ENCODE measurements at regions not wholly inside any gene's neighbourhood (a gene's known extent, or its start where the extent isn't known, plus 50 kb on each side); places are given as distances from the start of the nearest gene placed in this dataset.

DNA sequence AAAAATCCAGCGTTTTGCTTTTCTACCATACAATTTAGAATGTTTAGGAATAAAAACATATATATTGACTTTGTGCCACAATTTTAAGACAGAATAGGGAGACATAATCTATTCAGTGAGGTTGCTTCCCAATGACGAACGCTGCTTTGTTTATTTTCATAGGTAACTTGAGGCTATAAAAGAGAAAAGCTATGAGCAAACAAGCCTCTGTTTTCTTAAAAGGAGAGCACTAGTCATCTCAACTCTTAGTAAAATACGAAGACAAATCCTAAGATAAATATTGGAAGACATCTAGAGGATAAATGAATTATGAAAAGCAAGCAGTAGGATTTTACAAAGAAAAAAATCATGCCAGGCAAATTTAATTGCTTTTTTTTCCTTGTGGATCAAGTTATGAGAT lies 363.6 kb downstream of the ANXA1 start:
- Histone ChIP-seq H3K9me3 (ENCODE audit: low read depth, low read length) (no peaks in the 10 kb centered on the region), H3K27ac (no peak overlapping the region), H3K4me3 (no peak overlapping the region), H3K36me3 (ENCODE audit: insufficient read depth, low read length) (no peaks in the 10 kb centered on the region), H3K9ac (ENCODE audit: insufficient read length) (no peak overlapping the region)
- no peak for DNase-seq (ENCODE audit: low read depth, low spot score)
- TF ChIP-seq FOXP2 (optimal IDR thresholded peaks at IDR 0.05; ENCODE audit: control extremely low read depth, extremely low read length, insufficient read depth), result no peak
- TF ChIP-seq EZH2 (IDR thresholded peaks at IDR 0.05), result no peak
- TF ChIP-seq POLR2AphosphoS5 (IDR thresholded peaks at IDR 0.05; ENCODE audit: borderline replicate concordance, low read depth, low read length), result no peak

DNA sequence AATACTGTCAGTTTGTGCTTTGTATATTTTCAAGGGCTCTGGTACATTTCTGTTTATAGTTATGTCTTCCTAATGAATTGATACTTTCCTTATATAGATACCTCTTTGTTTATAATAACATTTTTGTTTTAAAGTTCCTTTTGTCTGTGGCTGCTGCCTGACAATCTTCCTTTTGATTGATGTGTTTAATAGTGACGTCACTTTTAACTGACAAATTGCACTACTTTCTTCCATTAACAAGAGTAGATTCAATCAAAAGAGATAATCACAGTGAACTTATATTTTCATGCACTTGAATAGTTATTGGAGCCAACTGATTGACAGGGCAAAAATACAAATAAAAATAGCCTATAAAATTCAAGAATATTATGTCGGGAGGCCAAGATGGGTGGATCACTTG lies 371.7 kb downstream of the ANXA1 start:
- Histone ChIP-seq H3K27ac (no peak overlapping the region), H3K4me3 (no peak overlapping the region), H3K9ac (ENCODE audit: insufficient read length) (no peak overlapping the region), H3K9me3 (ENCODE audit: low read depth, low read length) (no peaks in the 10 kb centered on the region), H3K36me3 (ENCODE audit: insufficient read depth, low read length) (no peaks in the 10 kb centered on the region)
- no peak for DNase-seq (ENCODE audit: low read depth, low spot score)
- TF ChIP-seq FOXP2 (optimal IDR thresholded peaks at IDR 0.05; ENCODE audit: control extremely low read depth, extremely low read length, insufficient read depth), result no peak
- TF ChIP-seq POLR2AphosphoS5 (IDR thresholded peaks at IDR 0.05; ENCODE audit: borderline replicate concordance, low read depth, low read length), result no peak
- no peak for TF ChIP-seq EZH2 (IDR thresholded peaks at IDR 0.05)

DNA sequence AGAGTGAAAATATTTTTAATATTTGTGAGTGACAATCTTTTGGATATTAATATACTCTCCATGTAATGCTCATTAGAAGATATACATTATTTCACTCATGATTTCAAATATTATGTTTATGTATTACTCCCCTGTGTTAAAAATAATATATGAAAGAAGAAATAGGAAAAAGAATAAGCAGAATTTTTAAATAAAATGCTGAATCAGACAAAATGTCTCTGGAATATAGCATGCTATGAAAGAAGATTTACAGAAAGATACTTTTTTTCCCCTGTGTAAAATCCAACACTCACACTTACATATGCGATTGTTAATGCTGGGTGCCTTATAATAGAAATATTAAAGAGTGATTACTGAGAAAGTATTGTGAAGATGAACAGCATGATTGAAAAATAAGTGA lies 373.7 kb downstream of the ANXA1 start:
- Histone ChIP-seq H3K9me3 (ENCODE audit: low read depth, low read length) (no peaks in the 10 kb centered on the region), H3K4me3 (no peak overlapping the region), H3K36me3 (ENCODE audit: insufficient read depth, low read length) (no peaks in the 10 kb centered on the region), H3K27ac (no peak overlapping the region), H3K9ac (ENCODE audit: insufficient read length) (no peak overlapping the region)
- TF ChIP-seq POLR2AphosphoS5 (IDR thresholded peaks at IDR 0.05; ENCODE audit: borderline replicate concordance, low read depth, low read length) (no peak), FOXP2 (optimal IDR thresholded peaks at IDR 0.05; ENCODE audit: control extremely low read depth, extremely low read length, insufficient read depth) (no peak), EZH2 (IDR thresholded peaks at IDR 0.05) (no peak)
- no peak for DNase-seq (ENCODE audit: low read depth, low spot score)

DNA sequence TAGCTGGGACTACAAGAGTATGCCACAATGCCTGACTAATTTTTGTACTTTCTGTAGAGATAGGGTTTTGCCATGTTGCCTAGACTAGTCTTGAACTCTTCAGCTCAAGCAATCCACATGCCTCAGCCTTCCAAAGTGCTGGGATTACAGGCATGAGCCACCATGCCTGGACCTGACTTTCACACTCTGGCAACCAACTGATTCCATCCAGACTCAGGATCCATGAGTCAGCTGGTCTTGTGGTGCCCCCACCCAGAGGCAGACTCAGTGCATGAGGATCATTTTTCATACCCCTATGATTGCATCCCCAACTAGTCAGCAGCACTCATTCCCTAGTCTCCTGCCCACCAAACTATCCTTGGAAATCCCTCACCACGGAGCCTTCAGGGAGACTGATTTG lies 375.9 kb downstream of the ANXA1 start:
- H3K36me3 ChIP-seq (ENCODE audit: insufficient read depth, low read length), result no peaks in the 10 kb centered on the region
- no peak overlapping the region for H3K9ac ChIP-seq (ENCODE audit: insufficient read length)
- no peak overlapping the region for H3K4me3 ChIP-seq
- DNase-seq (ENCODE audit: low read depth, low spot score), result no peak
- TF ChIP-seq POLR2AphosphoS5 (IDR thresholded peaks at IDR 0.05; ENCODE audit: borderline replicate concordance, low read depth, low read length) (no peak), EZH2 (IDR thresholded peaks at IDR 0.05) (no peak), FOXP2 (optimal IDR thresholded peaks at IDR 0.05; ENCODE audit: control extremely low read depth, extremely low read length, insufficient read depth) (no peak)
- no peaks in the 10 kb centered on the region for H3K9me3 ChIP-seq (ENCODE audit: low read depth, low read length)
- H3K27ac ChIP-seq, result no peak overlapping the region

DNA sequence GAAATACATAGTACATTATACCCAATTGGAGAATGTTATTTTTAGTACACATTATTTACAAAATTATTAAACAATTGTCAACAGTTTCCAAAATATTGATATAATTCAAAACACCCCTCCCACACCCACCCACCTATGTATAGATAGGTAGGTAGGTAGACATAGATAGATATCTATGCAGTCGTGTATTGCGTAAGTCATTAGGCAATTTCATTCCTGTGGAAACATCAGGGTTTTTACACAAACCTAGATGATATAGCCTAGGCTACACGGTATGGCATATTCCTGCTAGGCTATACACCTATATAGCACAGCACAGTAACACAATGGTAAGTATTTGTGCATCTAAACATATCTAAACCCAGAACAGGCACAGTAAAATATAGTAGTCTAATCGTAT lies 377.3 kb downstream of the ANXA1 start:
- Histone ChIP-seq H3K9me3 (ENCODE audit: low read depth, low read length) (no peaks in the 10 kb centered on the region), H3K9ac (ENCODE audit: insufficient read length) (no peak overlapping the region), H3K4me3 (no peak overlapping the region), H3K27ac (no peak overlapping the region), H3K36me3 (ENCODE audit: insufficient read depth, low read length) (no peaks in the 10 kb centered on the region)
- no peak for DNase-seq (ENCODE audit: low read depth, low spot score)
- TF ChIP-seq FOXP2 (optimal IDR thresholded peaks at IDR 0.05; ENCODE audit: control extremely low read depth, extremely low read length, insufficient read depth) (no peak), EZH2 (IDR thresholded peaks at IDR 0.05) (no peak), POLR2AphosphoS5 (IDR thresholded peaks at IDR 0.05; ENCODE audit: borderline replicate concordance, low read depth, low read length) (no peak)

DNA sequence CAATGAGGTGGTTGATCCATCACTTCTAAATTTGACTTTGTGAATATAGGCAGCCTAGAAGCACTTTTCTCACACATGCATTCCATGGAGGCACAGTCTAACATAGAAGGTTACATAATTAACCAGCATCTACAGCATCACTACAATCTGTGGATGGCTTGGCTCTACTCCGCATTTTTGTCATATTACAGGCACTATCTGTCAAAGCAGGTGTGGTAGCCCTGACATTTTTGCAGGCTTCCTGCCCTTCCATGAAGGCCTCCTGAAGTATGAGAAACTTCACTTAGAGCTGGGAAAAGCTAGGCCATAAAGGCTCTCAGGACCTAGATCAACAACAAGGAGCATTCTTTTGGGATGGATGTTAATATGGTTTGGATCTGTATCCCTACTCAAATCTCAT lies 378.0 kb downstream of the ANXA1 start:
- Histone ChIP-seq H3K27ac (no peak overlapping the region), H3K9ac (ENCODE audit: insufficient read length) (no peak overlapping the region), H3K9me3 (ENCODE audit: low read depth, low read length) (no peaks in the 10 kb centered on the region), H3K4me3 (no peak overlapping the region), H3K36me3 (ENCODE audit: insufficient read depth, low read length) (no peaks in the 10 kb centered on the region)
- no peak for DNase-seq (ENCODE audit: low read depth, low spot score)
- TF ChIP-seq FOXP2 (optimal IDR thresholded peaks at IDR 0.05; ENCODE audit: control extremely low read depth, extremely low read length, insufficient read depth) (no peak), POLR2AphosphoS5 (IDR thresholded peaks at IDR 0.05; ENCODE audit: borderline replicate concordance, low read depth, low read length) (no peak), EZH2 (IDR thresholded peaks at IDR 0.05) (no peak)

DNA sequence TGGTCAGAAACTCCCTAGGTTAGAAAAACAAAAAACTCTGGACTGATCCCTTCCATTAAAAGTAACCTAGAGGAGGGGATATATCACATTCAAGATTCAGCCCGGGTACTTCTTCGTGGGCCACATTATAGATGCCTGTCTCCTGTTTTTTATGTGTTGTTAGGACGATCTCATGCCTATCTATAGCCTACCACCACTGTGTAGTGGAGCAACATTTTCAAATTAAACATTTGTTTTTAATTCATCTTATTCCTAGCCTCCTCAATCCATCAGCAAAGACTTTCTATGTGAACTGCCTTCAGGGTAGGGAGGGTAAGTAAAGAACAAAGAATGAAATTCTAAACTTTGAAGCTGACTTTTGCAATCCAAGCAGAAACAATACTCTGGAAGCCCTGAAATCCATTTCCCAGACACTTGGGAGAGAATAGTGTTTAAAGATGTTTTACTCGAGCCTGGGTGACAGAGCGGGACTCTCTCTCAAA lies 379.4 kb downstream of the ANXA1 start:
- H3K27ac ChIP-seq, result no peak overlapping the region
- H3K36me3 ChIP-seq (ENCODE audit: insufficient read depth, low read length), result no peaks in the 10 kb centered on the region
- no peaks in the 10 kb centered on the region for H3K9me3 ChIP-seq (ENCODE audit: low read depth, low read length)
- H3K4me3 ChIP-seq, result no peak overlapping the region
- H3K9ac ChIP-seq (ENCODE audit: insufficient read length), result no peak overlapping the region
- DNase-seq (ENCODE audit: low read depth, low spot score), result no peak
- TF ChIP-seq FOXP2 (optimal IDR thresholded peaks at IDR 0.05; ENCODE audit: control extremely low read depth, extremely low read length, insufficient read depth) (no peak), EZH2 (IDR thresholded peaks at IDR 0.05) (no peak), POLR2AphosphoS5 (IDR thresholded peaks at IDR 0.05; ENCODE audit: borderline replicate concordance, low read depth, low read length) (no peak)

DNA sequence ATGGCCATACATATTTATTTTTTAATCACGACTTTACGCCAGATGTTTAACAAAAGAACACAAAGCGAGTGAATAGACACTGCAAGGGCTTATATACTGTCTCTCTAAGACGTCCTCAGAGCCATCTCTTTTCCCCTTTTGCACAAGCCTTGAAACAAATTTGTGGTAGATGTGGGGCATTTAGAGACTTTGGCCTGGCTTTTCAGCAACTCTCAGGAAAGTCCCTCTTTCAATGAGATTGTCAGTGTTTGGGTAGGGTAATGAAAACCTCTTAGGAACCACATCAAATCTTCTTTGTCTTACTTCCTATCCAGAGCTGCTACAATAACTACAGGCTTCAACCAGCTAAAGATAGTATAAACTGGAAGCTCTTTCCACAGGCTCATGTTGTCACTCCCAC lies 380.0 kb downstream of the ANXA1 start:
- H3K27ac ChIP-seq, result no peak overlapping the region
- no peak for DNase-seq (ENCODE audit: low read depth, low spot score)
- no peaks in the 10 kb centered on the region for H3K9me3 ChIP-seq (ENCODE audit: low read depth, low read length)
- H3K4me3 ChIP-seq, result no peak overlapping the region
- TF ChIP-seq EZH2 (IDR thresholded peaks at IDR 0.05) (no peak), POLR2AphosphoS5 (IDR thresholded peaks at IDR 0.05; ENCODE audit: borderline replicate concordance, low read depth, low read length) (no peak), FOXP2 (optimal IDR thresholded peaks at IDR 0.05; ENCODE audit: control extremely low read depth, extremely low read length, insufficient read depth) (no peak)
- H3K9ac ChIP-seq (ENCODE audit: insufficient read length), result no peak overlapping the region
- H3K36me3 ChIP-seq (ENCODE audit: insufficient read depth, low read length), result no peaks in the 10 kb centered on the region

DNA sequence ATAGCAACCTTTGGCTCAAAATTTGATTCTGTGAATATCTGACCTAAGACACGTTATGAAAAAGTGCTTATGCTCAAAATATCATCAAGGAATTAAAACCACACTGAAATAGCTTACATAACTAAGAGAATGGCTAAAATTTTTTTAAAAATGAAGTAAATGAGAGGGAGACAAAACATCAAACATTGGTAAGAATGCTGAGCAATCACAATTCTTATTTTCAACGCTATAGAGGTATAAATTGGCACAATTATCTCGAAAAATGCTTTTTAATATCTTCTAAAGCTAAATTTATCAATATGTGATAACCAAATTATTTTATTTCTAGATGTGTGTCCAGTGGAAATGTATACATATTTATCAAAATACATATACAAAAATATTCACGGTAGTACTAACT lies 381.3 kb downstream of the ANXA1 start:
- no peak overlapping the region for H3K4me3 ChIP-seq
- TF ChIP-seq POLR2AphosphoS5 (IDR thresholded peaks at IDR 0.05; ENCODE audit: borderline replicate concordance, low read depth, low read length) (no peak), FOXP2 (optimal IDR thresholded peaks at IDR 0.05; ENCODE audit: control extremely low read depth, extremely low read length, insufficient read depth) (no peak), EZH2 (IDR thresholded peaks at IDR 0.05) (no peak)
- no peaks in the 10 kb centered on the region for H3K36me3 ChIP-seq (ENCODE audit: insufficient read depth, low read length)
- DNase-seq (ENCODE audit: low read depth, low spot score), result no peak
- no peak overlapping the region for H3K27ac ChIP-seq
- H3K9me3 ChIP-seq (ENCODE audit: low read depth, low read length), result no peaks in the 10 kb centered on the region
- H3K9ac ChIP-seq (ENCODE audit: insufficient read length), result no peak overlapping the region
